Keratinocyte (primary cell): ENCODE measurements at regions not wholly inside any gene's neighbourhood (a gene's known extent, or its start where the extent isn't known, plus 50 kb on each side); places are given as distances from the start of the nearest gene placed in this dataset.

Source experiments
- DNase-seq: peaks from one replicate; pipeline ENCODE4 v3.0.0-alpha.2; 2011; ENCODE audit warnings: low read depth, missing footprints, low spot score
- FAIRE-seq: peaks from 2 replicates; lab custom pipeline; 2011; peaks lifted over from hg19 to GRCh38; lab: Jason Lieb, UNC
- H2AFZ ChIP-seq: 2 replicates; pipeline ENCODE4 v1.6.0; 2012; ENCODE audit warnings: low read length, control low read depth, inconsistent platforms; ENCODE audit not compliant: control insufficient read depth
- H3K27ac ChIP-seq: 2 replicates; pipeline ENCODE4 v1.5.1; 2011; ENCODE audit warnings: low read length; ENCODE audit not compliant: control insufficient read depth, insufficient read depth
- H3K27me3 ChIP-seq: 3 replicates; pipeline ENCODE4 v1.6.0; 2011; ENCODE audit warnings: low read length; ENCODE audit not compliant: control insufficient read depth, insufficient read depth; ENCODE audit errors: extremely low read depth
- H3K36me3 ChIP-seq, 2 experiments: 2 replicates in 1 of 2; 3 replicates in 1 of 2; pipeline ENCODE4 v1.5.1; 2011; ENCODE audit warnings: low read length in 2 of 2, mild to moderate bottlenecking in 1 of 2; ENCODE audit not compliant: control insufficient read depth in 2 of 2, insufficient read depth in 2 of 2; ENCODE audit errors: extremely low read depth in 1 of 2
- H3K4me1 ChIP-seq: 3 replicates; pipeline ENCODE4 v1.5.1; 2011; ENCODE audit warnings: low read length; ENCODE audit not compliant: control insufficient read depth, insufficient read depth; ENCODE audit errors: extremely low read depth
- H3K4me2 ChIP-seq: 3 replicates; pipeline ENCODE4 v1.6.0; 2011; ENCODE audit warnings: low read depth, low read length; ENCODE audit not compliant: control insufficient read depth, insufficient read depth; ENCODE audit errors: extremely low read depth
- H3K4me3 ChIP-seq, 3 experiments: fragments of 200-600 bp in 1 of 3; sonication (generic) in 1 of 3; 2 replicates in 2 of 3; 3 replicates in 1 of 3; pipeline ENCODE4 v1.5.1; 2011 to 2016; ENCODE audit warnings: low read length in 3 of 3, mild to moderate bottlenecking in 3 of 3, control low read depth in 2 of 3, inconsistent platforms in 1 of 3, low read depth in 1 of 3, mixed read lengths in 1 of 3, mixed run types in 1 of 3, moderate library complexity in 1 of 3; ENCODE audit not compliant: control insufficient read depth in 2 of 3, insufficient read depth in 2 of 3; ENCODE audit errors: extremely low read depth in 1 of 3
- H3K79me2 ChIP-seq: 2 replicates; pipeline ENCODE4 v1.6.0; 2012; ENCODE audit warnings: low read length; ENCODE audit not compliant: control insufficient read depth, insufficient read depth
- H3K9ac ChIP-seq: 3 replicates; pipeline ENCODE4 v1.6.0; 2011; ENCODE audit warnings: low read length; ENCODE audit not compliant: control insufficient read depth, insufficient read depth; ENCODE audit errors: extremely low read depth
- H3K9me1 ChIP-seq: 3 replicates; pipeline ENCODE4 v1.6.0; 2011; ENCODE audit warnings: low read length; ENCODE audit not compliant: control insufficient read depth, insufficient read depth; ENCODE audit errors: extremely low read depth
- H3K9me3 ChIP-seq: 2 replicates; pipeline ENCODE4 v1.5.1; 2012; ENCODE audit warnings: low read depth, low read length; ENCODE audit not compliant: control insufficient read depth
- H4K20me1 ChIP-seq: 3 replicates; pipeline ENCODE4 v1.6.0; 2011; ENCODE audit warnings: low read length; ENCODE audit not compliant: control insufficient read depth, insufficient read depth; ENCODE audit errors: extremely low read depth
- EZH2 ChIP-seq: IDR thresholded peaks from one replicate; pipeline ENCODE4 v1.6.1; 2012; ENCODE audit warnings: inconsistent platforms, mild to moderate bottlenecking, low read length, moderate library complexity
- dilution Hi-C: fragments of 300-500 bp; cut with MboI; formaldehyde crosslinking; loops from one replicate; pipeline ENCODE4 v1.7.0; 2020; ENCODE audit warnings: low sequenced_read_pairs; ENCODE audit not compliant: extremely low pct_ligation_motif_present
- TF ChIP-seq, protein P1 (sequence below), 3 experiments: IDR thresholded peaks in 1 of 3; conservative IDR thresholded peaks in 1 of 3; optimal IDR thresholded peaks in 1 of 3; 2 replicates in 2 of 3; 3 replicates in 1 of 3; pipeline versions ENCODE3 to v1.5.1; 2011; ENCODE audit warnings: low read length in 3 of 3, mild to moderate bottlenecking in 3 of 3, moderate library complexity in 2 of 3, control low read depth in 1 of 3, inconsistent platforms in 1 of 3; ENCODE audit not compliant: insufficient read depth in 2 of 3; ENCODE audit errors: extremely low read depth in 1 of 3

DNA sequence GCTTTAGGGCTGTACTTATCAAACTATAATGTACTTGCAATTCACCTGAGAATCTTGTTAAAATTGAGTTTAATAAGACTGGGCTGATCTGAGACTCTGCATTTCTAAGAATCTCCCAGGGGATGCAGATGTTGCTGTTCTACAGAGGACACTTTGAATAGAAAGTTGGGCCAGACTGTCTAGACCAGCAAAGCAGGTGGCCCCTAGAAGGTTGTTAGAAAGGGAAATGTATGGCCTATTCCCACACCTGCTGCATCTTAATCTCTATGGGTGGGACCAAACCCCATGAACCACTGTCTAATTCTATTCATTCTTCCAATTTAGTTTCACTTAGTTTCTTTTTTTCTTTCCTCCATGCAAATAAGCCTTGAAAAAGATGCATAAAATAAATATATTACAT lies 413.2 kb upstream of the TECRL start:
- Histone ChIP-seq H3K27ac (no peak overlapping the region), H2AFZ (no peak overlapping the region), H3K27me3 (no peaks in the 10 kb centered on the region), H3K9me1 (no peaks in the 10 kb centered on the region), H3K4me1 (no peaks in the 10 kb centered on the region), H3K4me3 (no peak overlapping the region), H3K9me3 (no peaks in the 10 kb centered on the region), H3K36me3 (no peaks in the 10 kb centered on the region), H4K20me1 (no peaks in the 10 kb centered on the region), H3K4me2 (no peak overlapping the region), H3K9ac (no peak overlapping the region), H3K79me2 (no peaks in the 10 kb centered on the region)
- dilution Hi-C loops, result no loop called here
- no peak for TF ChIP-seq EZH2
- TF ChIP-seq, protein P1, sequence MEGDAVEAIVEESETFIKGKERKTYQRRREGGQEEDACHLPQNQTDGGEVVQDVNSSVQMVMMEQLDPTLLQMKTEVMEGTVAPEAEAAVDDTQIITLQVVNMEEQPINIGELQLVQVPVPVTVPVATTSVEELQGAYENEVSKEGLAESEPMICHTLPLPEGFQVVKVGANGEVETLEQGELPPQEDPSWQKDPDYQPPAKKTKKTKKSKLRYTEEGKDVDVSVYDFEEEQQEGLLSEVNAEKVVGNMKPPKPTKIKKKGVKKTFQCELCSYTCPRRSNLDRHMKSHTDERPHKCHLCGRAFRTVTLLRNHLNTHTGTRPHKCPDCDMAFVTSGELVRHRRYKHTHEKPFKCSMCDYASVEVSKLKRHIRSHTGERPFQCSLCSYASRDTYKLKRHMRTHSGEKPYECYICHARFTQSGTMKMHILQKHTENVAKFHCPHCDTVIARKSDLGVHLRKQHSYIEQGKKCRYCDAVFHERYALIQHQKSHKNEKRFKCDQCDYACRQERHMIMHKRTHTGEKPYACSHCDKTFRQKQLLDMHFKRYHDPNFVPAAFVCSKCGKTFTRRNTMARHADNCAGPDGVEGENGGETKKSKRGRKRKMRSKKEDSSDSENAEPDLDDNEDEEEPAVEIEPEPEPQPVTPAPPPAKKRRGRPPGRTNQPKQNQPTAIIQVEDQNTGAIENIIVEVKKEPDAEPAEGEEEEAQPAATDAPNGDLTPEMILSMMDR (optimal IDR thresholded peaks at IDR 0.05 in 1 of 3, IDR thresholded peaks at IDR 0.05 in 1 of 3, conservative IDR thresholded peaks at IDR 0.05 in 1 of 3; ENCODE audit: extremely low read depth in 1 of 3, insufficient read depth in 2 of 3, low read length in 3 of 3), result no peak
- FAIRE-seq (no peak), DNase-seq (no peak)

DNA sequence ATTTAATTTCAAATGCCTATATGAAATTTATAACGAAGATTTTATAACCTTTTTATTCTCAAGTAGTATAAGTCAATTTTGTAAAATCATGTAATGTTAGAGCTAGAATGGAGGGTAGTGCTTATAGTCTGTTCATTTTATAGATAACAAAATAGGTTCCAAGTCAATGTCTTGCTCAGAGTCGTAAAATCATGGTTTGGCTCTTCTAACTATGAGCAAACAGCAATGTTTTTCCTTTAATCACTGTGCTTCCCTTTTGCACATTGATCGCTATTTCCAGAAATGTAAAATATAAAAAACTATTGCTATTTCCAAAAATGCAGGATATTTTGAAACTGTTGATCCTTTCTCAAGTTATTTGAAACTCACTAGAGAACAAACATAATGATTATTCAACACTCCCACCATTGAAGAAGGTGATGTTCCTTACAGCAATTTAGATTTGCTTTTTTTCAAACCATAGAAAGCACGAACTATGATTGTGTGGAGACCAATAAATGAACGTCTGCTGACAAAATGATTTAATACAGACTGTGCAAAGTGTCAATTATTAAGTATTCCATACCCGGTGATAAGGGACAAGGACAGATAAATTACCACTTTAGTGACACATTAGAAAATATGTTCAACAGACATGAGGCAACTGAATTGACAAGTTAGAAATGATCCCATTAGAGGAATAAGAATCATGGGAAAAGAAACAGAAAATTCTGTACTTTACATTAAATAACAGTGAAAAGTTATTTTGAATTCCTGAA lies 412.1 kb upstream of the TECRL start:
- dilution Hi-C loops, result no loop called here
- H3K4me2 ChIP-seq, result no peak overlapping the region
- no peak overlapping the region for H3K27ac ChIP-seq
- no peaks in the 10 kb centered on the region for H3K27me3 ChIP-seq
- FAIRE-seq (no peak), DNase-seq (no peak)
- no peaks in the 10 kb centered on the region for H3K9me1 ChIP-seq
- no peak overlapping the region for H2AFZ ChIP-seq
- no peaks in the 10 kb centered on the region for H3K79me2 ChIP-seq
- no peaks in the 10 kb centered on the region for H3K36me3 ChIP-seq
- no peaks in the 10 kb centered on the region for H4K20me1 ChIP-seq
- TF ChIP-seq, protein P1 (optimal IDR thresholded peaks at IDR 0.05 in 1 of 3, IDR thresholded peaks at IDR 0.05 in 1 of 3, conservative IDR thresholded peaks at IDR 0.05 in 1 of 3; ENCODE audit: extremely low read depth in 1 of 3, insufficient read depth in 2 of 3, low read length in 3 of 3), result no peak
- no peak for TF ChIP-seq EZH2
- H3K9me3 ChIP-seq, result no peaks in the 10 kb centered on the region
- H3K9ac ChIP-seq, result no peak overlapping the region
- H3K4me1 ChIP-seq, result no peaks in the 10 kb centered on the region
- H3K4me3 ChIP-seq, result no peak overlapping the region
